K562 (cell line): ENCODE measurements at regions not wholly inside any gene's neighbourhood (a gene's known extent, or its start where the extent isn't known, plus 50 kb on each side); places are given as distances from the start of the nearest gene placed in this dataset.

ENCODE experiments used
- BDP1 ChIP-seq: IDR thresholded peaks from 3 replicates; pipeline ENCODE4 v1.6.1; 2011; ENCODE audit not compliant: insufficient read length, insufficient read depth
- CTCFL ChIP-seq: IDR thresholded peaks from 2 replicates; pipeline ENCODE4 v1.6.1; 2011; ENCODE audit warnings: borderline replicate concordance, low read depth, mild to moderate bottlenecking, moderate library complexity, low read length; ENCODE audit not compliant: insufficient read depth, poor library complexity, severe bottlenecking
- E2F4 ChIP-seq: sonication (generic); formaldehyde crosslinking; IDR thresholded peaks from 2 replicates; pipeline ENCODE4 v1.8.0; 2022; ENCODE audit warnings: mild to moderate bottlenecking, low read depth, missing genetic modification reagents
- HDAC2 ChIP-seq: fragments of 450-650 bp; IDR thresholded peaks from 2 replicates; pipeline ENCODE4 v1.6.1; 2016; ENCODE audit warnings: mild to moderate bottlenecking
- HLTF ChIP-seq: fragments of 450-650 bp; IDR thresholded peaks from 2 replicates; pipeline ENCODE4 v1.6.1; 2016
- ILK ChIP-seq: fragments of 450-650 bp; IDR thresholded peaks from 2 replicates; pipeline ENCODE4 v1.6.1; 2016; ENCODE audit warnings: missing genetic modification characterization, low read depth, mild to moderate bottlenecking, missing compliant biosample characterization, moderate library complexity, borderline replicate concordance
- KDM2B ChIP-seq: fragments of 250-450 bp; sonication (Bioruptor Pico); IDR thresholded peaks from 2 replicates; pipeline ENCODE4 v1.8.0; 2021; ENCODE audit warnings: mild to moderate bottlenecking, moderate library complexity
- MLLT1 ChIP-seq, 2 experiments: fragments of 450-650 bp; IDR thresholded peaks; 2 replicates each; pipeline ENCODE4 v1.6.1; 2016
- NR2C1 ChIP-seq, 2 experiments: fragments of 450-650 bp; IDR thresholded peaks; 2 replicates each; pipeline ENCODE4 v1.6.1; 2017; ENCODE audit warnings: mild to moderate bottlenecking in 2 of 2, antibody characterized with exemption in 1 of 2, inconsistent platforms in 1 of 2, missing compliant biosample characterization in 1 of 2, missing genetic modification characterization in 1 of 2
- NR3C1 ChIP-seq: sonication (generic); formaldehyde crosslinking; IDR thresholded peaks from 2 replicates; pipeline ENCODE4 v1.8.1; 2022; ENCODE audit warnings: missing genetic modification reagents
- RBM15 ChIP-seq: fragments of 200-400 bp; formaldehyde crosslinking; IDR thresholded peaks from 2 replicates; pipeline ENCODE4 v1.6.1; 2018; ENCODE audit warnings: mild to moderate bottlenecking, low read length, moderate library complexity; ENCODE audit not compliant: insufficient read depth
- TFAP4 ChIP-seq: sonication (generic); formaldehyde crosslinking; IDR thresholded peaks from 2 replicates; pipeline ENCODE4 v1.8.0; 2022; ENCODE audit warnings: missing genetic modification reagents, mild to moderate bottlenecking, moderate library complexity, borderline replicate concordance
- U2AF2 ChIP-seq: fragments of 200-400 bp; formaldehyde crosslinking; optimal IDR thresholded peaks from 2 replicates; pipeline ENCODE3; 2017; ENCODE audit warnings: low read depth, mild to moderate bottlenecking, low read length
- ZBTB49 ChIP-seq: sonication (generic); formaldehyde crosslinking; IDR thresholded peaks from 2 replicates; pipeline ENCODE4 v1.8.0; 2022; ENCODE audit warnings: missing genetic modification reagents, mild to moderate bottlenecking, borderline replicate concordance
- ZNF239 ChIP-seq: fragments of 250-450 bp; sonication (Bioruptor Pico); IDR thresholded peaks from 2 replicates; pipeline ENCODE4 v1.4.0; 2020; ENCODE audit warnings: mild to moderate bottlenecking
- ZNF512 ChIP-seq: IDR thresholded peaks from 2 replicates; pipeline ENCODE4 v1.6.1; 2016; ENCODE audit warnings: missing genetic modification characterization, missing compliant biosample characterization
- ZNF57 ChIP-seq: fragments of 450-650 bp; formaldehyde crosslinking; IDR thresholded peaks from 2 replicates; pipeline ENCODE4 v1.4.0; 2020; ENCODE audit warnings: mild to moderate bottlenecking, moderate library complexity

- TF ChIP-seq ZNF512 (tag): no peak
- TF ChIP-seq NR2C1 (IDR thresholded peaks at IDR 0.05): no peak; the same call in 1 of the 2 replicates
- TF ChIP-seq NR2C1 (tag; IDR thresholded peaks at IDR 0.05): peak; percentile 65
- TF ChIP-seq BDP1: no peak
- no peak for TF ChIP-seq KDM2B
- TF ChIP-seq ZNF239: no peak
- no peak for TF ChIP-seq TFAP4 (CRISPR knock-in tag)
- TF ChIP-seq HLTF: no peak
- no peak for TF ChIP-seq NR3C1
- TF ChIP-seq ILK (tag): no peak
- no peak for TF ChIP-seq ZBTB49
- no peak for TF ChIP-seq ZNF57 (CRISPR knock-in tag)
- no peak for TF ChIP-seq CTCFL
- no peak for TF ChIP-seq HDAC2
- no peak for TF ChIP-seq U2AF2
- TF ChIP-seq RBM15: no peak
- TF ChIP-seq MLLT1 (IDR thresholded peaks at IDR 0.05): no peak
- TF ChIP-seq E2F4 (CRISPR knock-in tag): no peak
These were observed 637.2 kb downstream of the NTRK3 start (continued) for GRCh38 chr15:87619161-87619960.
